DOHH2 (cell line): ENCODE measurements at regions not wholly inside any gene's neighbourhood (a gene's known extent, or its start where the extent isn't known, plus 50 kb on each side); places are given as distances from the start of the nearest gene placed in this dataset.

Source experiments
- H3F3A ChIP-seq: fragments of 200-600 bp; sonication (generic), shearing (Covaris generic); 2 replicates; pipeline ENCODE4 v1.6.0; 2016; ENCODE audit warnings: antibody characterized with exemption, mild to moderate bottlenecking; ENCODE audit not compliant: control insufficient read depth, insufficient read depth
- H3K27ac ChIP-seq: fragments of 200-600 bp; sonication (generic); 2 replicates; pipeline ENCODE4 v1.5.1; 2014; ENCODE audit warnings: low read depth, mild to moderate bottlenecking, low read length, moderate library complexity
- H3K27me3 ChIP-seq: fragments of 200-600 bp; sonication (generic); 2 replicates; pipeline ENCODE4 v1.6.1; 2014; ENCODE audit warnings: mild to moderate bottlenecking, low read length, mixed read lengths; ENCODE audit not compliant: control insufficient read depth
- H3K36me3 ChIP-seq: fragments of 200-600 bp; sonication (generic); 2 replicates; pipeline ENCODE4 v1.6.1; 2014; ENCODE audit warnings: mild to moderate bottlenecking, low read length, moderate library complexity, mixed read lengths; ENCODE audit not compliant: control insufficient read depth
- H3K4me1 ChIP-seq: fragments of 200-600 bp; sonication (generic); 2 replicates; pipeline ENCODE4 v1.6.1; 2014; ENCODE audit warnings: mild to moderate bottlenecking, low read length, mixed read lengths; ENCODE audit not compliant: control insufficient read depth
- H3K4me2 ChIP-seq: fragments of 200-600 bp; sonication (generic); 2 replicates; pipeline ENCODE4 v1.6.0; 2014; ENCODE audit warnings: mild to moderate bottlenecking, low read length, moderate library complexity
- H3K4me3 ChIP-seq: fragments of 200-600 bp; sonication (generic); 2 replicates; pipeline ENCODE4 v1.5.1; 2014; ENCODE audit warnings: mild to moderate bottlenecking, low read length, mixed read lengths
- H3K79me2 ChIP-seq: fragments of 200-600 bp; sonication (generic); 2 replicates; pipeline ENCODE4 v1.6.1; 2014; ENCODE audit warnings: mild to moderate bottlenecking, low read length, mixed read lengths; ENCODE audit not compliant: control insufficient read depth
- H3K9me2 ChIP-seq: fragments of 200-600 bp; sonication (generic); replicated peaks from 2 replicates; pipeline ENCODE4 v1.6.1; 2014; ENCODE audit warnings: mild to moderate bottlenecking, low read length, mixed read lengths; ENCODE audit not compliant: control insufficient read depth
- H3K9me3 ChIP-seq: fragments of 200-600 bp; sonication (generic); 2 replicates; pipeline ENCODE4 v1.6.1; 2014; ENCODE audit warnings: antibody characterized with exemption, low read length, mixed read lengths; ENCODE audit not compliant: control insufficient read depth, insufficient read depth
- H4K20me1 ChIP-seq: fragments of 200-600 bp; sonication (generic); 2 replicates; pipeline ENCODE4 v1.6.0; 2014; ENCODE audit warnings: low read depth, mild to moderate bottlenecking, antibody characterized with exemption, low read length, moderate library complexity; ENCODE audit not compliant: control insufficient read depth, insufficient read depth
- CTCF ChIP-seq: fragments of 200-600 bp; sonication (generic); IDR thresholded peaks from one replicate; pipeline ENCODE4 v1.5.1; 2014; ENCODE audit warnings: antibody characterized with exemption, mild to moderate bottlenecking, low read depth, low read length; ENCODE audit not compliant: poor library complexity, severe bottlenecking
- EZH2phosphoT487 ChIP-seq: fragments of 200-600 bp; sonication (generic); IDR thresholded peaks from 2 replicates; pipeline ENCODE4 v1.6.1; 2017; ENCODE audit warnings: borderline replicate concordance, mild to moderate bottlenecking, antibody characterized with exemption, low read length, moderate library complexity, mixed read lengths

GRCh38 chr3:151593928-151594327 lies 133.1 kb upstream of the IGSF10 start:
- Histone ChIP-seq H3K4me1 (no peaks in the 10 kb centered on the region), H3K9me2 (no peaks in the 10 kb centered on the region), H3K36me3 (no peaks in the 10 kb centered on the region), H3F3A (no peaks in the 10 kb centered on the region), H3K4me3 (no peak overlapping the region), H3K79me2 (no peaks in the 10 kb centered on the region), H3K4me2 (no peak overlapping the region), H3K27ac (no peak overlapping the region), H4K20me1 (no peaks in the 10 kb centered on the region), H3K9me3 (no peaks in the 10 kb centered on the region), H3K27me3 (no peaks in the 10 kb centered on the region)
- TF ChIP-seq CTCF (no peak), EZH2phosphoT487 (no peak)

DNA sequence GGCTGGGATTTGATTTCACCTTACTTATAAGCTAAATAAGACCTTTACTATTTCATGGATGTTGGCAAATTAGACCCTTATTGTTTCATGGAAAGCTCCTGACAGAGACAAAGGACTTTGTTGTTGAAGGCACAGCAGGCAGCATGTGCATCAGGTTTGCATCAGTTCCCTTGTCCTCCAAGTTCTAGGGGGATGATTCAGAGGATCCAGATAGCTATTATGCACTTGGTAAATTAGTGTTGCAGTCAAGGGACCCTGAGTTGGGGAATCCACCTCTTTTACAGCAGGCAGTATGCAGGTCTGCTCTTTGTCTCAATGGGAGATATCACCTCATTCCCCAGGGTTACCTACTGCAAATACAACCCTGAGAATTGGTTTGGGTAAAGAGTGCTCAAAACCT lies 131.4 kb upstream of the IGSF10 start:
- no peak overlapping the region for H3K27ac ChIP-seq
- H3K9me3 ChIP-seq: no peaks in the 10 kb centered on the region

GRCh38 chr3:151591441-151591840 lies 130.6 kb upstream of the IGSF10 start:
- H4K20me1 ChIP-seq: no peaks in the 10 kb centered on the region

More for the DNA sequence above, 131.4 kb upstream of the IGSF10 start:
- no peak overlapping the region for H3K4me3 ChIP-seq
- no peaks in the 10 kb centered on the region for H4K20me1 ChIP-seq
- no peaks in the 10 kb centered on the region for H3K27me3 ChIP-seq
- no peaks in the 10 kb centered on the region for H3K36me3 ChIP-seq
- TF ChIP-seq EZH2phosphoT487 (no peak), CTCF (no peak)
- no peaks in the 10 kb centered on the region for H3F3A ChIP-seq
- H3K4me1 ChIP-seq: no peaks in the 10 kb centered on the region
- no peaks in the 10 kb centered on the region for H3K79me2 ChIP-seq
- no peaks in the 10 kb centered on the region for H3K9me2 ChIP-seq
- H3K4me2 ChIP-seq: no peak overlapping the region

More at GRCh38 chr3:151591441-151591840, 130.6 kb upstream of the IGSF10 start:
- Histone ChIP-seq H3K4me1 (no peaks in the 10 kb centered on the region), H3F3A (no peaks in the 10 kb centered on the region), H3K27ac (no peak overlapping the region), H3K36me3 (no peaks in the 10 kb centered on the region), H3K27me3 (no peaks in the 10 kb centered on the region), H3K9me3 (no peaks in the 10 kb centered on the region), H3K9me2 (no peaks in the 10 kb centered on the region), H3K4me2 (no peak overlapping the region), H3K79me2 (no peaks in the 10 kb centered on the region), H3K4me3 (no peak overlapping the region)
- TF ChIP-seq CTCF (no peak), EZH2phosphoT487 (no peak)
